Mesendoderm (in vitro differentiated cells): ENCODE measurements at regions not wholly inside any gene's neighbourhood (a gene's known extent, or its start where the extent isn't known, plus 50 kb on each side); places are given as distances from the start of the nearest gene placed in this dataset.

Source experiments
- DNase-seq: peaks from one replicate; pipeline ENCODE4 v3.0.0; 2013
- H2AK5ac ChIP-seq: 2 replicates; pipeline ENCODE4 v1.6.1; 2013; ENCODE audit warnings: low read length, inconsistent platforms
- H2BK120ac ChIP-seq: 2 replicates; pipeline ENCODE4 v1.6.1; 2013; ENCODE audit warnings: low read depth, mild to moderate bottlenecking, low read length, moderate library complexity, mixed read lengths
- H2BK15ac ChIP-seq: replicated peaks from 2 replicates; pipeline ENCODE4 v1.6.1; 2013; ENCODE audit warnings: low read depth, mild to moderate bottlenecking, moderate library complexity
- H2BK5ac ChIP-seq: 2 replicates; pipeline ENCODE4 v1.6.1; 2013; ENCODE audit warnings: low read length, inconsistent platforms
- H3K18ac ChIP-seq: 2 replicates; pipeline ENCODE4 v1.6.1; 2013; ENCODE audit warnings: mild to moderate bottlenecking, low read length, mixed read lengths
- H3K23ac ChIP-seq: one replicate; pipeline ENCODE4 v1.6.1; 2013; ENCODE audit warnings: low read length
- H3K27ac ChIP-seq: 2 replicates; pipeline ENCODE4 v1.5.1; 2013; ENCODE audit warnings: low read depth, mild to moderate bottlenecking, inconsistent platforms, low read length, moderate library complexity
- H3K27me3 ChIP-seq: 2 replicates; pipeline ENCODE4 v1.6.1; 2013; ENCODE audit warnings: low read length, control low read depth, mild to moderate bottlenecking, inconsistent platforms; ENCODE audit not compliant: insufficient read depth, poor library complexity
- H3K36me3 ChIP-seq: 2 replicates; pipeline ENCODE4 v1.6.1; 2013; ENCODE audit warnings: low read length, inconsistent platforms; ENCODE audit not compliant: control insufficient read depth, insufficient read depth
- H3K4ac ChIP-seq: one replicate; pipeline ENCODE4 v1.6.1; 2013; ENCODE audit warnings: low read depth, mild to moderate bottlenecking, low read length, moderate library complexity
- H3K4me1 ChIP-seq: 2 replicates; pipeline ENCODE4 v1.6.1; 2013; ENCODE audit warnings: low read depth, low read length, inconsistent platforms; ENCODE audit not compliant: control insufficient read depth
- H3K4me2 ChIP-seq: 2 replicates; pipeline ENCODE4 v1.6.1; 2013; ENCODE audit warnings: low read length
- H3K4me3 ChIP-seq: 2 replicates; pipeline ENCODE4 v1.5.1; 2013; ENCODE audit warnings: mild to moderate bottlenecking, low read length
- H3K56ac ChIP-seq: one replicate; pipeline ENCODE4 v1.6.1; 2013; ENCODE audit warnings: low read length
- H3K79me1 ChIP-seq: 2 replicates; pipeline ENCODE4 v1.6.1; 2013; ENCODE audit warnings: low read length, inconsistent platforms
- H3K79me2 ChIP-seq: 2 replicates; pipeline ENCODE4 v1.6.1; 2013; ENCODE audit warnings: mild to moderate bottlenecking, low read length; ENCODE audit not compliant: control insufficient read depth, insufficient read depth
- H3K9ac ChIP-seq: 2 replicates; pipeline ENCODE4 v1.6.1; 2013; ENCODE audit warnings: low read length, inconsistent platforms
- H4K5ac ChIP-seq: one replicate; pipeline ENCODE4 v1.6.1; 2013; ENCODE audit warnings: low read length
- H4K8ac ChIP-seq: one replicate; pipeline ENCODE4 v1.6.1; 2013; ENCODE audit warnings: low read depth, mild to moderate bottlenecking, control low read depth, low read length, moderate library complexity
- WGBS: extraction: QIAGEN DNeasy Blood & Tissue Kit; methylation state at CpG from one replicate; pipeline ENCODE4 v1.1.7; 2013; ENCODE audit warnings: low lambda C conversion rate, missing lambda C conversion rate; ENCODE audit not compliant: insufficient coverage; ENCODE audit errors: extremely low coverage; 5-methylcytosine and 5-hydroxymethylcytosine counted together

DNA sequence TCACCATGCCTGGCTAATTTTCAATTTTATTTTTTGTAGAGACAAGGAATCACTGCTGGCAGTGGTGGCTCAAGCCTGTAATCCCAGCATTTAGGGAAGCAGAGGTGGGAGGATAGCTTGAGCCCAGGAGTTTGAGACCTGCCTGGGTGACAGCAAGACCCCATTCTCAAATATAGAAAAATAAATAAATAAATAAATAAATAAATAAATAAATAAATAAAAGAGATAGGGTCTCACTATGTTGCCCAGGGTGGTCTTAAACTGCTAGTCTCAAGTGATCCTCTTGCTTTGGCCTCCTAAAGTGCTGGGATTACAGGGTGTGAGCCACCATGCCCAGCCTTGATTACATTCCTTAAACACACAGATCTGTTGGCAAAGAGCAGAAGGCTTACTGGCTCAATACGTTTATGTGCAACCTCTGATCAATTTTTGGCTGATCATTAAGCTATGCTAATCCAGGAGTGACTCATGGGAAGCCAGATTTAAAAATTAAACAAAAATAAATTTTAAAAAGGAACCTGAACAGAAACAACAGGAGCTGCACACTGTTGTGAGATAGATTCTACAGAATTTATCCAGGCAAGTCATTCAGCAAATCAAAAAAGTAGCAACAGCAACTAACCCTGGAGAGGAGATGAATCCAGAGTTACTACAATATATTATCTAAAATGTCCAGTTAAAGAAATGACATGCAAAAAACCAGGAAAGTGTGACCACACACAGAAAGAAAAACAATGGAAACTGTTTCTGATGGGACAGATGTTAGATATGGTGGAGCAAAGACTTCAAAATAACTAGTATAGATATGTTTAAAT lies 79.4 kb downstream of the RPE65 start:
- Histone ChIP-seq H4K8ac (no peak overlapping the region), H3K27ac (no peak overlapping the region), H3K23ac (no peak overlapping the region), H4K5ac (no peak overlapping the region), H3K4ac (no peak overlapping the region), H3K36me3 (no peaks in the 10 kb centered on the region), H3K56ac (no peak overlapping the region), H3K18ac (no peak overlapping the region), H3K4me3 (no peak overlapping the region), H2AK5ac (no peak overlapping the region), H2BK120ac (no peak overlapping the region), H3K27me3 (no peaks in the 10 kb centered on the region), H3K4me1 (no peaks in the 10 kb centered on the region), H3K9ac (no peak overlapping the region), H3K79me1 (no peaks in the 10 kb centered on the region), H2BK5ac (no peak overlapping the region), H3K79me2 (no peaks in the 10 kb centered on the region), H3K4me2 (no peak overlapping the region), H2BK15ac (no peak overlapping the region)
- no CpG with 5 or more reads among the region's 1 CpG for WGBS
- no peak for DNase-seq

DNA sequence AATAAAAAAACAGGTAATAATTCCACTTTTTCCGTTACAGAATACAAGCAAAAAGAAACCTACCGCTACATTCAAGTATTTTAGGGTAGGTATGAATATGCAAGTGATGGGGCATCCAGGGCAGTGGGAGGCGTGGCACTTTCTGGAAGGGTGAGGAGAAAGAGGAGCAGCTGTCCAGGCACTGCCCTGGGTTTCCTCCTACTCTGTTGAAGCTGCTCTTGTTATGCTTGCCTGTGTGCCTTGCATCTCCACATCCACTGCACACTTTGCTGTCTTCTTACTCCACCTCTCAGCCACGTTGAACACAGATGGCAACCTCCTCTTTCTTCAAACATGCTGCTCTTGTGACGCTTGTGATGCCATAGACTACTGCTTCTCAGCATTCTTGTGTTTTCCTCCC lies 83.2 kb downstream of the RPE65 start:
- no peak overlapping the region for H3K9ac ChIP-seq
- H2BK15ac ChIP-seq, result no peak overlapping the region
- no CpG with 5 or more reads among the region's 5 CpGs for WGBS
- H4K5ac ChIP-seq, result no peak overlapping the region
- H2BK120ac ChIP-seq, result no peak overlapping the region
- H3K27ac ChIP-seq, result no peak overlapping the region
- no peaks in the 10 kb centered on the region for H3K79me2 ChIP-seq
- no peak overlapping the region for H3K4ac ChIP-seq
- no peak overlapping the region for H3K23ac ChIP-seq
- H3K79me1 ChIP-seq, result no peaks in the 10 kb centered on the region
- DNase-seq, result no peak
- H3K4me2 ChIP-seq, result no peak overlapping the region
- H3K27me3 ChIP-seq, result no peaks in the 10 kb centered on the region
- no peaks in the 10 kb centered on the region for H3K4me1 ChIP-seq
- H4K8ac ChIP-seq, result no peak overlapping the region
- H3K18ac ChIP-seq, result no peak overlapping the region
- H3K36me3 ChIP-seq, result no peaks in the 10 kb centered on the region
- no peak overlapping the region for H3K56ac ChIP-seq
- no peak overlapping the region for H3K4me3 ChIP-seq
- H2AK5ac ChIP-seq, result no peak overlapping the region
- H2BK5ac ChIP-seq, result no peak overlapping the region

- WGBS, result no CpG with 5 or more reads among the region's 1 CpG
- Histone ChIP-seq H2BK120ac (no peak overlapping the region), H3K4ac (no peak overlapping the region), H3K9ac (no peak overlapping the region), H4K5ac (no peak overlapping the region), H2BK15ac (no peak overlapping the region), H4K8ac (peak overlapping the region; percentile 76), H3K27me3 (no peaks in the 10 kb centered on the region), H3K79me1 (no peaks in the 10 kb centered on the region), H2BK5ac (no peak overlapping the region), H3K18ac (no peak overlapping the region), H3K23ac (no peak overlapping the region), H3K27ac (no peak overlapping the region), H3K79me2 (no peaks in the 10 kb centered on the region), H3K4me2 (no peak overlapping the region), H3K4me3 (no peak overlapping the region), H3K56ac (no peak overlapping the region), H2AK5ac (no peak overlapping the region), H3K36me3 (no peaks in the 10 kb centered on the region), H3K4me1 (no peaks in the 10 kb centered on the region)
- no peak for DNase-seq
Measured at GRCh38 chr1:68365709-68366382, 83.9 kb downstream of the RPE65 start.

- no peak overlapping the region for H4K8ac ChIP-seq
- H2BK120ac ChIP-seq, result no peak overlapping the region
- H3K18ac ChIP-seq, result no peak overlapping the region
- no peak overlapping the region for H4K5ac ChIP-seq
- no peak for DNase-seq
- no peaks in the 10 kb centered on the region for H3K79me2 ChIP-seq
- H3K36me3 ChIP-seq, result no peaks in the 10 kb centered on the region
- H3K27me3 ChIP-seq, result no peaks in the 10 kb centered on the region
- H3K56ac ChIP-seq, result no peak overlapping the region
- no peak overlapping the region for H3K9ac ChIP-seq
- H2BK5ac ChIP-seq, result no peak overlapping the region
- no peak overlapping the region for H3K27ac ChIP-seq
- no peak overlapping the region for H3K4ac ChIP-seq
- no peak overlapping the region for H2BK15ac ChIP-seq
- H2AK5ac ChIP-seq, result no peak overlapping the region
- no peaks in the 10 kb centered on the region for H3K79me1 ChIP-seq
- no peaks in the 10 kb centered on the region for H3K4me1 ChIP-seq
- no peak overlapping the region for H3K4me3 ChIP-seq
- no peak overlapping the region for H3K4me2 ChIP-seq
- H3K23ac ChIP-seq, result no peak overlapping the region
Measured at GRCh38 chr1:68363339-68363738, 86.4 kb downstream of the RPE65 start.

- Histone ChIP-seq H3K23ac (no peak overlapping the region), H3K36me3 (no peaks in the 10 kb centered on the region), H4K5ac (no peak overlapping the region), H3K79me1 (no peaks in the 10 kb centered on the region), H3K27me3 (no peaks in the 10 kb centered on the region), H3K56ac (no peak overlapping the region), H2BK5ac (no peak overlapping the region), H3K4ac (no peak overlapping the region), H2BK120ac (no peak overlapping the region), H3K9ac (no peak overlapping the region), H3K27ac (no peak overlapping the region), H3K4me1 (no peaks in the 10 kb centered on the region), H4K8ac (no peak overlapping the region), H3K18ac (no peak overlapping the region), H2BK15ac (no peak overlapping the region), H2AK5ac (no peak overlapping the region), H3K4me2 (no peak overlapping the region), H3K4me3 (no peak overlapping the region), H3K79me2 (no peaks in the 10 kb centered on the region)
- WGBS, result no CpG with 5 or more reads among the region's 3 CpGs
- no peak for DNase-seq
Measured at GRCh38 chr1:68361346-68361910, 88.3 kb downstream of the RPE65 start.
